Epithelial cell of esophagus (primary cell): ENCODE measurements at regions not wholly inside any gene's neighbourhood (a gene's known extent, or its start where the extent isn't known, plus 50 kb on each side); places are given as distances from the start of the nearest gene placed in this dataset.
A peak's percentile ranks its signal among the peaks of the same experiment; 100 is the strongest.

ENCODE experiments used
- DNase-seq: peaks from one replicate; pipeline ENCODE4 v3.0.0; 2010; ENCODE audit warnings: low read depth
- H3K4me3 ChIP-seq: 2 replicates; pipeline ENCODE4 v1.5.1; 2011; ENCODE audit warnings: mild to moderate bottlenecking, low read length, control low read depth
- CTCF ChIP-seq: IDR thresholded peaks from 2 replicates; pipeline ENCODE4 v1.5.1; 2011; ENCODE audit warnings: low read depth, mild to moderate bottlenecking, low read length, control low read depth, inconsistent platforms; ENCODE audit not compliant: insufficient read depth; ENCODE audit errors: missing control alignments

- no peak for TF ChIP-seq CTCF
- no peak overlapping the region for H3K4me3 ChIP-seq
- no peak for DNase-seq
These were observed 69.4 kb upstream of the NUDT4 start for GRCh38 chr12:93308281-93308680.

GRCh38 chr12:93311827-93312226 lies 65.9 kb upstream of the NUDT4 start:
- TF ChIP-seq CTCF, result no peak
- H3K4me3 ChIP-seq, result no peak overlapping the region
- no peak for DNase-seq

GRCh38 chr12:93314177-93314497 lies 63.6 kb upstream of the NUDT4 start:
- TF ChIP-seq CTCF, result no peak
- H3K4me3 ChIP-seq, result no peak overlapping the region
- no peak for DNase-seq

GRCh38 chr12:93315385-93315906 lies 62.3 kb upstream of the NUDT4 start:
- H3K4me3 ChIP-seq, result no peak overlapping the region
- no peak for TF ChIP-seq CTCF
- DNase-seq, result no peak

GRCh38 chr12:93315907-93316622 lies 61.7 kb upstream of the NUDT4 start:
- DNase-seq, result no peak
- no peak for TF ChIP-seq CTCF
- no peak overlapping the region for H3K4me3 ChIP-seq

GRCh38 chr12:93316623-93316971 lies 61.1 kb upstream of the NUDT4 start:
- no peak overlapping the region for H3K4me3 ChIP-seq
- no peak for TF ChIP-seq CTCF
- no peak for DNase-seq

- TF ChIP-seq CTCF, result no peak
- DNase-seq, result peak; percentile 55
- no peak overlapping the region for H3K4me3 ChIP-seq
These were observed 60.5 kb upstream of the NUDT4 start for GRCh38 chr12:93317227-93317626.
